ENCODE measurements at regions not wholly inside any gene's neighbourhood (a gene's known extent, or its start where the extent isn't known, plus 50 kb on each side); places are given as distances from the start of the nearest gene placed in this dataset.
"Not testable (repeated sequence)": the region's sequence is repeated elsewhere in the genome, so short reads cannot be mapped to it uniquely, and the experiment has no call there.

DNA sequence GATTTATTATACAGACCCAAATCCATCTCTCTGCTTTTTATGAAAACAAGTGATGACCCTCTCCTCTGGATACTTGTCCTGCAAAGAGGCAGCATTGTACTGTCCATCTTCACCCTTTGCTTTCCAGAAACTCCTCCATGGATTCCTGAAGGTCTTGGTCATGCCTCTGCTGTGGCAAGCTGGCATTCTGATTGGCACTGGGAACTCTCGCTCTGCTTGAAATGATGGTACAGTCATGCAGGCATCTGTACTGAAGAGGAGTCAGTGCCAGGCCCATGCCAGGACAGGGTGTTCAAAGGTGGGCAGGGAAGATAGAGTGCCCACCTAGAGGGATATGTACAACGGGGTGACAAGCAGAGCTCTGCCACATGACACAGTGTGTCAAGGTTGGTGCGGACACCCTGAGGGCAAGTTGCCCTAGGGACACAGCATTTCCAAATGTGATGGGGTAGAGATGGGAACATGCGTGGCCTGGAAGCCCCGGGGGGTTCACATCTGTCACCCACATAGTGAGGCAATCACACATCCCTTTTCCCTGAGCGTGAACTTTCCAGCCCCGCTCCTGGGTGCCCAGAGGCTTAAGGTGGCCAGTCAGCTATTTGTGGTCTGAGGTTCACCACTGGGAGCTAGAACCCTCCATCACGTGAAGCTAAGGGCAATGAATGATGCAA is 235.7 kb upstream of the TCERG1L start:
- ATAC-seq (ENCODE audit: poor library complexity): no peak
- DNase-seq: no peak
- intact Hi-C loops (cut with DNase I): no loop called here

DNA sequence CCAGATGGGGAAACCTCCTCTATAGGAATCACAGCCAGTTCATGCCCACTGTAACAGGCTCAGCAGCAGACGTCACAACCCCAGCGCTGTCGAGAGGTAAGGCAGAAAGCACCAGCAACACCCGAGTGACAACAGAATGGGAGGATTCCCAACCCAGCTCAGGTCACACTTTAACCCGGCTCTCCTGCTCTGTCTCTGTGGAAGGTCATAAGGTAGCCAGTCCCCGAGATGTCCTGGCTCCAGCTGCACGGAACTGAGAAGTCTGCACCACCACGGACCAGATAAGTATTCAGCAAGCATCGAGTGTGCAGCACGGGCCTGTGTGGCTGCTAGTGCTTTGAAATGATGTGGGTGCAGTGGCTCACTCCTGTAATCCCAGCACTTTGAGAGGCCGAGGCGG is 236.7 kb upstream of the TCERG1L start:
- intact Hi-C loops (cut with DNase I): no loop called here
- no peak for DNase-seq
- ATAC-seq (ENCODE audit: poor library complexity): no peak

DNA sequence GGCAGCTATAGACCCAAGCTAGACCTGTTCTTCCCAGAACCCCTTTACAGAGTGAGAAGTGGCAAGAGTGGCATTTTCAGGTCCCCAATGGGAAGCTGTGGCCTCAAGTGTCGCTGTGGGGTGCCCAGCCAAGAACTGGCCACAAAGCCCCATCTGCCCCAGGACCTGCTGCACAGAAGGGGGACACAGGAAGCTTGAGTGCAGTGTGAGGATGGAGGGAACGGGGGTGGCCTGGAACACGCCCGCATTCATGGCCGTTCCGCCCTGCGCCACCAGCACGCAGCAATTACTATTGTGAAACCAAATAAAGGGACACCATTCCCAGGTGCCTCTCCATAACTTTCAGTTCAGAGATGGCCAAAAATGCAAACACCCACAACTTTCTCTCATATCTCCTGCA is 237.6 kb upstream of the TCERG1L start:
- ATAC-seq (ENCODE audit: poor library complexity) (no peak), DNase-seq (no peak)
- intact Hi-C loops (cut with DNase I): no loop called here

DNA sequence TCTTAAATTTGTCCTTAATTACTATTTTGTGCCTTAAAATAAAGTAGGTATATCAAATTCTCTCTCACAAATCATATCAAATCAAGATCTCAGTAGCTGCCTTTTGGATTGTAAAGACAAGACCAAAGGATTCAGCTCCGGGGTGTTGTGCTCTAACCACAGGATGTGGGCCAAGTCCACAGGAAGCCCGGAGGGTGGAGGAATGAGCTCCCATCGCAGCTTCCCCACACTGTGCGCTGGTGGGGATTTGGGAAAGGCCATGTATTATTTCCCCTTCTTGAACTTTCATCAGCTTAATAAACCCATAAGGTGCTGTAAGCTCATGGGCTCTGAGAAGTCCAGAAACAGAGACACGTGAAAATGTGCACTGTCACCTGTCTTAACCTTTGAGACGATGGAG is 241.6 kb upstream of the TCERG1L start:
- intact Hi-C loops (cut with DNase I): no loop called here
- DNase-seq (no peak), ATAC-seq (ENCODE audit: poor library complexity) (no peak)

DNA sequence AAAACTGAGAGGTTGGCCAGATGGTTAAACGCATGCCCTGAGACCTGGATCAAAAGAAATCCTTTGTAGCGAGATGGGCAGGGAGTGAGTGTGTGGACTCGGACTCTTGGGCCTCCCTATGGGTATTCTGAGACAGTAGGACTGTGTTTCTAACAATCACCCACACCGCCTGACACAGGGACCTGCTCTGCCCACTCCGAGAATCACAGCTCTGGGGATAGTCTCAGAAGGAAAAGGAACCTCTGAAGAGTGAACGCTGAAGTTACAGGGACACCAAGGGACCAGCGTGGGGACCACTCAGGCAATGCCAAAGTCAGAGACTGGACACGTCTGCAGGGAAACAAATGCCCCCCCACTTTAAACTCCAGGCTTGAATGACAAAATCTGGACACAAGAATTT is 242.1 kb upstream of the TCERG1L start:
- DNase-seq (no peak), ATAC-seq (ENCODE audit: poor library complexity) (no peak)
- intact Hi-C loops (cut with DNase I): no loop called here

DNA sequence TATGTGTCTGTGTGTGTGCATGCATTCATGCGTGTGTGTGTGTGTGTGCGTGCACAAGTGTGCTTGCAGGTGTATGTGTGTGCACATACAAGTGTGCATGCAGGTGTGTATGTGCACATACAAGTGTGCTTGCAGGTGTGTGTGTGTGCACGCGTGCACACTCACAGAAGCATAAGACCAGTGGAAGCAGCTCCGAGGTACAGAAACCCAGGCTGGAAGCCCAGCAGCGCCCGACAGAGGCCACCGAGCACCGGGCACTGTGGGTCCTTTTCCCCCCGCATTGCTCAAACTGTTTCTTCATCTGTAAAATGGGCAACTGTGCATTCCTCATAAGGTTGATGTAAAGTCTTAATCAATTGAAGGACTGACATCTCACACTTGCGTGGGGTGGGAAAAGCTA is 243.3 kb upstream of the TCERG1L start:
- DNase-seq: no peak

DNA sequence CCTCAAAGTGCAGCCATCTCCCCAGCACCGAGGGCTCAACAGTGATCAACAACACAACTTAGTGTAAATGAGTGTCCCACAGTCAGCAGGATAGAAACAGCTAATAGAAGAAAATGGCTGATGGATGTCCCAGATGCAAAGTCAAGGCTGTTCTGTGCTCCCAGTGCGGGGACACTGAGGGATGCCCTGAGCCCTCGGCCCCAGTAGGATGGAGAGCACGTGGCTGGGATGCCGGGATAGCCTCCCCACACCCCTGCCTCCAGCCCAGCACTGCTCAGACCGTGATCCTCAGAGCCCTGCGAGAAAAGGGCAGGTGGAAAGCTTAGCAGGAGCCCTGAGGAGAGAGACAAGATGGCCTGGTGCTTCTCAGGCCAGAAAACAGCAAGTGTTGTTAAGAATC is 243.9 kb upstream of the TCERG1L start:
- ATAC-seq (ENCODE audit: poor library complexity) (no peak), DNase-seq (no peak)
- intact Hi-C loops (cut with DNase I): no loop called here

More for the DNA sequence above, 243.3 kb upstream of the TCERG1L start:
- intact Hi-C loops (cut with DNase I): no loop called here
- no peak for ATAC-seq (ENCODE audit: poor library complexity)

DNA sequence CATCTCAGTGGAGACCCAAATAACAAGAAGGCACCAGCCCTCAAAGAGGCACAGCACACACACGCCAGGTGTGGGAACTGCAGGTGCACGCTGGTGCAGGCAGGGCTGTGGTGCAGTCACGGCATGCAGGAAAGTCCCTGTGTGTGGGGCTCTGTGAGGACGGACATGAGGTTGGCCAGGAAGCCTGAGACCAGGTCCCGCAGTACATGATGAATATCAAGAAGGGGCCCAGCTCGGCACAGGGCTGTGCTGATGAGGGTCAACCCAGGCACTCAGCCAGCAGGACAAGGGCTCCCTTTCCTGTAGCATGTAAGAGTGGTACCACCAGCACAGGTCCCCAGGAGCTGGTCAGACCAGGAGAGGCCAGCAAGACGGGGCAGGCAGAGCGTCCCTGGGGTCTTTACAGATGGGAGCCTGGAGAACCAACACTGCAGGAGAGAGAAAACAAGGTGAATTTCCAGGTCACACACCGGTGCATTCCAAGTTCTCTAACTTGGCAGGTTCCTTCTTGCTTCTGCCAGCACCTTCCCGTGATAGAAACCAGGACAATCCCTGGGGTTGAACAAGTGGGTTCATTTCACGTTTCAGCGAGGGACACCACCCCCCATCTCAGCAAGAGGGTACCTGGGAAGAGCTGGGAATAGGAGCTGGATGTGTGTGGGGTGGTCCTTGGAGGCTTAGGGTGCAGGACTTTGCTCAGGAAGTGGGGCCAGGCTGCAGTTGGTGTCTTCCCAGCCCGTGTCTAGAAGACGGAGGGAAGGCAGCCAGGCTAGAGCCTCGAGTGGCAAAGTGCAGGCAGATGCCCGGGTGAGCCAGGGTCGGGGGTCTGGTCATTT is 244.8 kb upstream of the TCERG1L start:
- intact Hi-C loops (cut with DNase I): no loop called here
- DNase-seq (no peak), ATAC-seq (ENCODE audit: poor library complexity) (no peak)

DNA sequence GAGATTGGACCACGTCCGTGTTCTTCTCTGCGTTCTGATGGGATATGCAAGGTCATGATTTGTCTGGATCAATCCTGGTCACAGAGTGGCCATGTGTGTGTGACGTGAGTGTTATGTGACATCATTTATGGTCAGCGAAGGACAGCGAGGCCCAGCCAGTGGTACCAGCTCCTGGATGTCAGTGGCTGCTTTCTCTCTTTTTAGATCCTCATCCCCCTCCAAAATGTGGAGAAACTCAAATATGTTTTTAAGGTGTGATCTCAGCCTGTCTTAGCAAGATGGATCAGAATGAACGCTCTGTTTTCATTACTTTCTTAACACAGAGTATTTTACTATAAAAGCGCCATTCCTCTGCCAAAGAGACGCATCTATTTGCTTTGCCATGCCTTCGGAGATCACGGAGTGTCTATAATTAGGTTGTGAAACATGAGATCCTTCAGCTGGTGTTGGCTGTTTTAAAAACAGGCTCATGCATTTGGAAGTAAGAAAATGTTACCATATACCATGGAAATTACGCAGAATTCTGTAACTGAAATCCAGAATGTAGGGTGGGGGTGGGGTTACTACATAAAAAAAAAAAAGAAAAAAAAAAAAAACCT is 245.5 kb upstream of the TCERG1L start:
- no peak for ATAC-seq (ENCODE audit: poor library complexity)
- intact Hi-C loops (cut with DNase I): no loop called here
- no peak for DNase-seq

DNA sequence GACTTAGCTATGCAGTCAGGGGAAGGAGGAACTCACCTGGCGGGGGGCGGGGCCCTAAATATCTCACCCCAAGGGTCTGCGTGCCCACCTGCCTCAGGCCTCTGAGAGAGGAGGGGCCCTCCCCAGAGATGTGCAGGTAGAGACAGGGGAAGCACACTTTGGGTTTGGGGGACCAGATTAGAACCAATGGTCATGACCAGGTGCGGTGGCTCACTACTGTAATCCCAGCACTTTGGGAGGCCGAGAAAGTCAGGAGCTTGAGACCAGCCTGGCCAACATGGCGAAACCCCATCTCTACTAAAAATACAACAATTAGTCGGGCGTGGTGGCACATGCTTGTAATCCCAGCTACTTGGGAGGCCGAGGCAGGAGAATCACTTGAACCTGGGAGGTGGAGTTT is 246.4 kb upstream of the TCERG1L start:
- DNase-seq; intact Hi-C loops (cut with DNase I); ATAC-seq (ENCODE audit: poor library complexity): not testable (repeated sequence)

DNA sequence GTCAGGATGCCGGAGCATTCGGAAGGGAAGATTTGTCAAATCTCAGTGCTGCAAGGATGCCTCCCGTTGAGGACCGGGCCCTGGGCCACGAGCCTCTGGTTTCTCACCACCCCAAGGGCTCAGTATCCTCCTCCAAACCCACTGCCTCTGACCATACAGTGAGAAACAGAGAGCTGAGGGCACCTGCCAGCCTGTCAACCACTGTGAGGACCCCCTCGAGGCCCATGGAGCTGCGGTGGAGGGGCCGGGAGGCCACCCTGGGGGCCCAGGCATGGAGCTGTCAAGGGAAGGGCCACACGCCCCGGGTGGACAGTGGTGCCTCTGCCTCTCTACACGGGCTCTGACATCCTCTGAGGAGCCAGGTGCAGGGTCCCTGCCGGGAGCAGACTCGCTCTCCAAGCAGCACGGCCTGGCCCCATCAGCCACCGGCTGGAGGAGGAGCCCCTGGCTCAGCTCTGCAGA is 248.0 kb upstream of the TCERG1L start:
- intact Hi-C loops (cut with DNase I): no loop called here
- no peak for DNase-seq
- ATAC-seq (ENCODE audit: poor library complexity): no peak

DNA sequence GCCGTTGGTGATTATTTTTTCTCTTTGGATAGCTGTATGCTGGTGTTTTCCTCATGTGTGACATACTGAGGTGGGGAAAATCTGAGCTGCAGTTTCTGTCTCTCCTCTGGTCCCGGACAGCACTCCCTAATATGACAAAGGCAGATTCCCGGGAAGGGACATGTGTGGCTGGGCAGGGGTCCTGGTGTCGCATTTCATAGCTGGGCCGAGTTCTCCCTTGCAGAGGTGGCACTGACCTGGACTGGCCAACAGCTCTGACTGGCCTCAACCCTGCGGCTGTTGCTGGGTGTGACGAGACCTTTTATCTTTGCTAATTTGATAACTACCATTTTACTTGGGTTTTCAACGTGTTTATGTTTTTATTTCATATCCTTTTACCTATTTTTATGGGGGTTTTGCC is 248.6 kb upstream of the TCERG1L start:
- ATAC-seq (ENCODE audit: poor library complexity): no peak
- no peak for DNase-seq
- intact Hi-C loops (cut with DNase I): no loop called here

DNA sequence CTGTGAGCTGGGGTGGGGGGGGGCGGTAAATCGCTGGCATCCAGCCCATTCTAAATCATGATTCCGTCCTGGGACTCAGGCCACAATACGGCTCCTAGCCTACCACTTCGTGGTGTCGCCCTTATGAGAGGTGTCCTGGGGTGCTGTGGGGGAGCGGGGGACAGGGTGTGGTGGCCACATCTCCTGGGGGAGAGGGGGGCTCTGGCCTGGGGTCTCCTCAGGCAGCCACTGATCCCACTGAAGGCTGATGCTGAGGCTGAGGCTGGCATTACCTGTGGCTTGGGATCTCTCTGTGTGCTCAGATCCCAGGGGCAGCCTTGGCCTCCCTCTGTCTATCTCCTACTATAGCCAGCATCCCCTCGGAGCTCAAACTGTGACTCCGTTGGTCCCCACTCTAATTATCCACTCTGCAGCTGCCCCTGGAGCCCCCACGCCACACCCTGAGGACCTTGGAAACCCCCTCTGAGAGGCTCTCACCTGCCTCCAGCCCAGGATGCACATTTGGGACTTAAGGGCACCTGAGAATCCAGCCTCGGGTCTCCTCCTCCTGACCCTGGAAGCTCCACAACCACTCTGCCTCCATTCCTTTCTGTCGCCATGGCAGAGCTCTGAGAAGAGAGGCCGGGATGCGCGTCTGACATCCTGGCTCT is 249.3 kb upstream of the TCERG1L start:
- intact Hi-C loops (cut with DNase I): no loop called here
- no peak for ATAC-seq (ENCODE audit: poor library complexity)
- no peak for DNase-seq

DNA sequence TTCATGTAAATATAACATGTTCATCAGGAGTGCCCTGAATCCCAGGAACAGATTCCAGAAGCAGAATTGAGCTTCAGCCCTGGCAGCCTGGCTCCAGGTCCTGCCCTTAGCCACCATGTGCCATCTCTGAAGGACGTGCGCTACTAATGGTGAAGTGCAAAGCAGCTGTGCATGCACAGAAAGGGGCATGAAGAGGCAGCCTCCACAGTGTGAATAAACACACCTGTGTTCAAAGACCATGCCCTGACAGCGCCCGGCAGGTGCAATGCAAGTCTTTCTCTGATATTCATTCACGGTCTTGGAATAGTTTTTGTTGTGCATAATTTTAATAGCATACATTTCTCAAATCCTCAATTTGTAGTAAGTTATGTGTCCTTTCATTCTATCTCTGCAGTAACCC is 250.4 kb upstream of the TCERG1L start:
- ATAC-seq (ENCODE audit: poor library complexity) (no peak), DNase-seq (no peak)
- intact Hi-C loops (cut with DNase I): no loop called here

DNA sequence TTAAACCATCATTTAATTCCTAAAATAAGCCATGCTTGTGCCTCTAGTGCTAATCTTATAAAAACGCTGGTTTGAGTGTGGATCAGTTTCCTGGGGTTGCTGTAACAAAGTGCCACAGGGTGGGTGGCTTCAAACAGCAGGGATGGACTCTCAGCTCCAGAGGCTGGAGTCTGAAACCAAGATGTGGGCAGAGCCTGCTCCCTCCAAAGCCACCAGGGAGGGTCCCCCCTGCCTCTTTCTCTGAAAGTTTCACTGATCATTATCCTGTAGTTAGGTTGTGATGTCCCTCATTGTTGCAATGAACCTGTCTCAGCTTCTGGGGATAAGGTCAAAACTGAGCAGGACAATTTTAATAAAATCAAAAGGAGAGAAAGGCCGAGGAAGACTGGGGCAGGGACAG is 251.9 kb upstream of the TCERG1L start:
- no peak for DNase-seq
- intact Hi-C loops (cut with DNase I): no loop called here
- no peak for ATAC-seq (ENCODE audit: poor library complexity)

DNA sequence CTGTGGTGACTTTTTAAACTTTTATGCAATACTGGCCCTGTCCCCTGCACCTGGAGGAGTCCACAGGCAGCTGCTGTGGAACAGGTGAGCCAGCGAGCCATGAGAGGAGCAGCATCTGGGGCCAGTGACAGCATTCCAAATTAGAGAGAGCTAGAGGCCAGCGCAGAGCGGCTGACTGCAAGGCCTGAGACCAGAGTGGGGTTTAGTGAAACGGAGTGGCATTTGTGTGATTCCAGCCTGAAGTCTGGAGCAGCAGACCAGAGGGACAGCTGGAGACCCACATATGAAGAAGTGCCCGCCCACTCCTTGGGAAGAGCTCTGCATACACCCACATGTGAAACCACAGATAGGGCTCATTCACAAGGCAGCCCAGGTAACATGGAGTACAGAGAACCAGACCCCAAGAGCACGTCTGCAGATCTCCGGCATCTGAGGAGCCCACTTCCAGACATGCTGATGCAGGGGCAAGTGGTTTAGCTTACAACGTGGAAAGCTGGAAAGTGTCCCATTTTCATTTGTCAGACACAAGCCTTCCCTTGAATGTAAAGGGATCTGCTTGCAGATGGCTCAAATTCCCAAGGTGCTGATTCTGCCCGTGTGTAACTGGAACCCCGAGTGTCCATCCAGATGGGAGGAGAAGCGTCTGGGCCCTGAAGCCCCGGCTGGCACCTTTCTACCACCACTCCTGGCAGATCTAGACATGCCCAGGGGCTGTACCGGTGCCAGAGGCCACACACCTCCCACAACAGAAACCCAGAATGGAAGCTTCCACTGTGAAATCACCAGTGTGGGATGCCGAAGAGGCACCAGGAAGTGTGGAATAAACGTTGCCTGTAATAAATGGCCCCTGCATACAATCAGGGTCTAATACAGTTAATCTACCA is 256.0 kb upstream of the TCERG1L start:
- DNase-seq (no peak), ATAC-seq (ENCODE audit: poor library complexity) (no peak)
- intact Hi-C loops (cut with DNase I): no loop called here

DNA sequence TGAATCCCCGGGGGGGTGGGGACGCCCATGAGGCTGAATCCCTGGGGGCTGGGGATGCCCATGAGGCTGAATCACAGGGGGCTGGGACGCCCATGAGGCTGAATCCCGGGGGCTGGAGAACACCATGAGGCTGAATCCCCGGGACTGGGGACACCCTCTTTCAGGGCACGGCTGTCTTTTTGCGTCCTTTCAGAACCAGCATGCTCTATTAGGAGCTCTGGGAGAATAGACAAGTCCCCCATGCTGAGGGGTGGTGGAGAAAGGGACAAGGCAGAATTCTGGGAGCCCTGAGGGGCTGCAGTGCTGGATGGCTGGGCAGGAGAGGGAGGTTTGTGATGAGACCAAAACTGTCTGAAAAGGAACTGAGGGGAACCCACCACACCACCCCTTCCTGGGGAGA is 257.3 kb upstream of the TCERG1L start:
- DNase-seq: no peak
- intact Hi-C loops (cut with DNase I): no loop called here
- no peak for ATAC-seq (ENCODE audit: poor library complexity)

DNA sequence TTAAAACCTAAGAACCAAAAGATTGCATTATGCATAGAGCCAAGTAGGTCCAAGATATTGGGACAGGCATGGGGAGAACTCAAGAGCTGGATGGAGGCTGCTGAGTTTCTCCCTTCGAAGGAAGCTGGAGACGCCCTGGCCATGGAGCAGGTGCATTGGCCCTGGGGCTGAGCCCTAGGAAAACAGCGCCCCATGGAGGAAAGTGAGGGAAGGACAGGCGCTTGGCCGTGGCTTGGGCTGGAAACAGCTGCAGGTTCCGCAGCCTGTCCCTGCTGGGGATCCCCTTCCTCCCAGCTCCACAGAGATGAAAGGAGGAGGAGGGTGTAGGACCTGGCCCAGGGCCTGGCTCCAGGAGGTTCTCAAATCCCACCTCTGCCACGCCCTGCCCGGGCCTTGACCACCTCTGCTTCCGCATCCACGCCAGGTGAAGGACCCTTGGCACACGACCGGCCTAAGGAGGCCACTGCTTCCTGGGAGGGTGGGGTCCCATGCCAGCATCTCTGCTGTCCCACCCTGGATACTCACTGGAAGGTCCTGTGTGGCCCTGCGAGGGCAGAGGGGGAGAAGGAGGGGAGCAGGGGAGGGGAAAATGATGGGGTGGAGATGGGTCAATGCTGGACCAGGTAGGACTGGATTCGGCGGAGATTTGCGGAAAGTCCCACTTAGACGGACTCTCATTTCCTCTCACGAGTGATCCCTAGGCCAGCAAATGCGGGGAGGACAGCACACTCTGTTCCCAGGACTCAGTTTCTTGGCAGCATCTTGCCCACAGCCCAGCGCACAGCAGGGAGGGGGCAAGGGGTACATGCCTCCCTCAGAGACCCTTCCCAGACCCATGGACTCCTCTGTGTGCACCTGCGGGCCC is 258.6 kb upstream of the TCERG1L start:
- no peak for DNase-seq
- no peak for ATAC-seq (ENCODE audit: poor library complexity)
- intact Hi-C loops (cut with DNase I): no loop called here
